ENCODE measurements at regions not wholly inside any gene's neighbourhood (a gene's known extent, or its start where the extent isn't known, plus 50 kb on each side); places are given as distances from the start of the nearest gene placed in this dataset.

DNA sequence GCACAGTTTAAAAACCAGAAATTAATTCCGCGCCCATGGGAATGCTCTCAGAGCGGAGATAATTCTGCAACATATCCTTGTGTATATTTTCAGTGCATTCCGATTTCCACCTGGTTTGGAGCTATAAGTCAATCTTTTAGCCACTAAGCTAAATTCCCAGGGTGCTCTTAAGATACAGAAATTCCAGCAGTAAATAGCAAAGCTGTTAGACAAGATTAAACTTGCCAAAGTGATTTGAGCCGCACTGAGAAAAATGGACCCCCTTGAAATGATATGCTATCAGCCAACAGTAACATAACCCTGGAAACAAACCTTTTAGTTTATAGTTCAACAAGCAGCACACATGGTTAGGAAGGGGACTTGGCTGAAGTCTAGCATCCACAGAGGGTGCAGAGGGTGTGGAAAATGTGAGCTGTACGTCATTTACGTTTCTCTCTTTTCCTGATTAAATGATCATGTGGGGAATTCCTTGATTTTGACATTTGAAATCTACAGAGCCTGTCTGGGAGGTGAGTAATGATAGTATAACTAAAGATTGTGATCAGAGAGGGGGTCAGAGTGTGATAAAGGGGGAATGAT is 99.8 kb upstream of the COPS8 start:
- Histone ChIP-seq H3K79me2 (replicated peaks; ENCODE audit: insufficient read depth, low read length) (no peaks in the 10 kb centered on the region), H3K9ac (ENCODE audit: low read length) (no peak overlapping the region), H3F3A (ENCODE audit: insufficient read depth, low read length, poor library complexity, severe bottlenecking) (no peaks in the 10 kb centered on the region), H3K9me2 (ENCODE audit: insufficient read depth, low read length) (no peaks in the 10 kb centered on the region), H3K36me3 (ENCODE audit: insufficient read depth, low read length) (no peaks in the 10 kb centered on the region), H4K20me1 (ENCODE audit: insufficient read depth) (no peaks in the 10 kb centered on the region), H3K4me2 (ENCODE audit: low read length) (no peak overlapping the region), H3K27ac (ENCODE audit: low read length) (no peak overlapping the region), H3K4me3 (ENCODE audit: low read length) (no peak overlapping the region), H2AFZ (ENCODE audit: low read depth, low read length) (no peak overlapping the region), H3K27me3 (ENCODE audit: insufficient read depth, low read depth, low read length) (no peaks in the 10 kb centered on the region), H3K9me3 (ENCODE audit: low read length) (no peaks in the 10 kb centered on the region)
- TF ChIP-seq SMC3 (conservative IDR thresholded peaks at IDR 0.05; ENCODE audit: poor library complexity) (no peak), MXI1 (conservative IDR thresholded peaks at IDR 0.05; ENCODE audit: poor library complexity, severe bottlenecking) (no peak), EZH2 (IDR thresholded peaks at IDR 0.05; ENCODE audit: borderline replicate concordance, insufficient read depth, low read length, poor library complexity, severe bottlenecking) (no peak), POLR2AphosphoS5 (IDR thresholded peaks at IDR 0.05) (no peak), RAD21 (conservative IDR thresholded peaks at IDR 0.05) (no peak), TAF1 (IDR thresholded peaks at IDR 0.05; ENCODE audit: low read depth) (no peak), CTCF (IDR thresholded peaks at IDR 0.05; ENCODE audit: poor library complexity, severe bottlenecking) (no peak), REST (IDR thresholded peaks at IDR 0.05; ENCODE audit: borderline replicate concordance) (no peak), EP300 (conservative IDR thresholded peaks at IDR 0.05; ENCODE audit: poor library complexity, severe bottlenecking) (no peak)

GRCh38 chr2:236986524-236987330 is 99.0 kb upstream of the COPS8 start:
- Histone ChIP-seq H3K27ac (ENCODE audit: low read length) (no peak overlapping the region), H3K27me3 (ENCODE audit: insufficient read depth, low read depth, low read length) (no peaks in the 10 kb centered on the region), H3K9ac (ENCODE audit: low read length) (no peak overlapping the region), H3K4me2 (ENCODE audit: low read length) (no peak overlapping the region), H3K4me3 (ENCODE audit: low read length) (no peak overlapping the region), H3F3A (ENCODE audit: insufficient read depth, low read length, poor library complexity, severe bottlenecking) (no peaks in the 10 kb centered on the region), H4K20me1 (ENCODE audit: insufficient read depth) (no peaks in the 10 kb centered on the region), H2AFZ (ENCODE audit: low read depth, low read length) (no peak overlapping the region), H3K79me2 (replicated peaks; ENCODE audit: insufficient read depth, low read length) (no peaks in the 10 kb centered on the region), H3K36me3 (ENCODE audit: insufficient read depth, low read length) (no peaks in the 10 kb centered on the region), H3K9me2 (ENCODE audit: insufficient read depth, low read length) (no peaks in the 10 kb centered on the region), H3K9me3 (ENCODE audit: low read length) (no peaks in the 10 kb centered on the region)
- TF ChIP-seq EZH2 (IDR thresholded peaks at IDR 0.05; ENCODE audit: borderline replicate concordance, insufficient read depth, low read length, poor library complexity, severe bottlenecking) (no peak), CTCF (IDR thresholded peaks at IDR 0.05; ENCODE audit: poor library complexity, severe bottlenecking) (no peak), REST (IDR thresholded peaks at IDR 0.05; ENCODE audit: borderline replicate concordance) (no peak), MXI1 (conservative IDR thresholded peaks at IDR 0.05; ENCODE audit: poor library complexity, severe bottlenecking) (no peak), TAF1 (IDR thresholded peaks at IDR 0.05; ENCODE audit: low read depth) (no peak), POLR2AphosphoS5 (IDR thresholded peaks at IDR 0.05) (no peak), EP300 (conservative IDR thresholded peaks at IDR 0.05; ENCODE audit: poor library complexity, severe bottlenecking) (no peak), SMC3 (conservative IDR thresholded peaks at IDR 0.05; ENCODE audit: poor library complexity) (no peak), RAD21 (conservative IDR thresholded peaks at IDR 0.05) (no peak)

Data from neural cell (in vitro differentiated cells).